GM23338 (cell line): ENCODE measurements at regions not wholly inside any gene's neighbourhood (a gene's known extent, or its start where the extent isn't known, plus 50 kb on each side); places are given as distances from the start of the nearest gene placed in this dataset.

Experiments
- ATAC-seq: fragments of 200-7000 bp; cut with Tn5 transposase; 3 replicates; pipeline ENCODE4 v1.9.1; 2020
- DNase-seq: peaks from one replicate; pipeline ENCODE4 v3.0.0-alpha.2; 2015; ENCODE audit warnings: low spot score
- H2AFZ ChIP-seq: fragments of 200-600 bp; sonication (generic); 2 replicates; pipeline ENCODE4 v1.8.0; 2016; ENCODE audit warnings: antibody characterized with exemption, mild to moderate bottlenecking, moderate library complexity
- H3F3A ChIP-seq: fragments of 200-600 bp; sonication (generic); replicated peaks from 2 replicates; pipeline ENCODE4 v1.8.0; 2017; ENCODE audit warnings: antibody characterized with exemption, mixed run types, low read depth
- H3K27ac ChIP-seq: fragments of 200-600 bp; sonication (generic); 2 replicates; pipeline ENCODE4 v1.6.1; 2016; ENCODE audit warnings: low read depth
- H3K27me3 ChIP-seq: fragments of 200-600 bp; sonication (generic); 2 replicates; pipeline ENCODE4 v1.8.0; 2016; ENCODE audit warnings: mild to moderate bottlenecking, mixed run types, moderate library complexity; ENCODE audit not compliant: insufficient read depth
- H3K36me3 ChIP-seq: fragments of 200-600 bp; sonication (generic); 2 replicates; pipeline ENCODE4 v1.8.0; 2016; ENCODE audit warnings: mild to moderate bottlenecking; ENCODE audit not compliant: insufficient read depth
- H3K4me1 ChIP-seq: fragments of 200-600 bp; sonication (generic); 2 replicates; pipeline ENCODE4 v1.8.0; 2016; ENCODE audit warnings: mild to moderate bottlenecking, moderate library complexity; ENCODE audit not compliant: insufficient read depth
- H3K4me2 ChIP-seq: fragments of 200-600 bp; sonication (generic); 2 replicates; pipeline ENCODE4 v1.7.1; 2017; ENCODE audit warnings: mixed run types
- H3K4me3 ChIP-seq: fragments of 200-600 bp; sonication (generic); 2 replicates; pipeline ENCODE4 v1.6.1; 2016; ENCODE audit warnings: mixed run types
- H3K79me2 ChIP-seq: fragments of 200-600 bp; sonication (generic); replicated peaks from 2 replicates; pipeline ENCODE4 v1.8.0; 2017; ENCODE audit warnings: mild to moderate bottlenecking; ENCODE audit not compliant: insufficient read depth
- H3K9me2 ChIP-seq: fragments of 200-600 bp; sonication (generic); 2 replicates; pipeline ENCODE4 v1.8.0; 2017; ENCODE audit not compliant: insufficient read depth
- H4K20me1 ChIP-seq: fragments of 200-600 bp; sonication (generic); replicated peaks from 2 replicates; pipeline ENCODE4 v1.8.0; 2017; ENCODE audit warnings: mild to moderate bottlenecking; ENCODE audit not compliant: insufficient read depth
- H3K27ac Mint-ChIP-seq: 2 replicates; pipeline ENCODE4 v1.8.0; 2020; ENCODE audit warnings: inconsistent platforms, mild to moderate bottlenecking, moderate library complexity, mixed read lengths
- H3K27me3 Mint-ChIP-seq: 3 replicates; pipeline ENCODE4 v1.8.0; 2022; ENCODE audit warnings: low read depth, mild to moderate bottlenecking, moderate library complexity, mixed read lengths, inconsistent platforms; ENCODE audit not compliant: insufficient read depth, poor library complexity
- H3K36me3 Mint-ChIP-seq: 3 replicates; pipeline ENCODE4 v1.8.0; 2021; ENCODE audit warnings: low read depth, mild to moderate bottlenecking, inconsistent platforms, moderate library complexity, mixed read lengths
- H3K4me1 Mint-ChIP-seq: 3 replicates; pipeline ENCODE4 v1.8.0; 2020; ENCODE audit warnings: mild to moderate bottlenecking, inconsistent platforms, mixed read lengths
- H3K4me3 Mint-ChIP-seq: 3 replicates; pipeline ENCODE4 v1.8.0; 2021; ENCODE audit warnings: moderate library complexity, mild to moderate bottlenecking, inconsistent platforms, mixed read lengths
- H3K9me3 Mint-ChIP-seq: 3 replicates; pipeline ENCODE4 v1.8.0; 2020; ENCODE audit warnings: moderate library complexity, mild to moderate bottlenecking, inconsistent platforms, mixed read lengths
- ETS1 ChIP-seq: IDR thresholded peaks from 2 replicates; pipeline ENCODE4 v1.6.1; 2016; ENCODE audit warnings: antibody characterized with exemption
- EZH2 ChIP-seq: fragments of 200-600 bp; sonication (generic); IDR thresholded peaks from one replicate; pipeline ENCODE4 v1.8.0; 2017; ENCODE audit warnings: antibody characterized with exemption, mild to moderate bottlenecking, low read depth; ENCODE audit not compliant: unreplicated experiment
- EZH2phosphoT487 ChIP-seq: fragments of 200-600 bp; sonication (generic); IDR thresholded peaks from one replicate; pipeline ENCODE4 v1.8.1; 2018; ENCODE audit warnings: antibody characterized with exemption; ENCODE audit not compliant: unreplicated experiment
- JUNB ChIP-seq: IDR thresholded peaks from one replicate; pipeline ENCODE4 v1.6.1; 2016; ENCODE audit warnings: antibody characterized with exemption; ENCODE audit not compliant: unreplicated experiment
- REST ChIP-seq: IDR thresholded peaks from one replicate; pipeline ENCODE4 v1.6.1; 2018; ENCODE audit warnings: antibody characterized with exemption; ENCODE audit not compliant: unreplicated experiment
- STAT1 ChIP-seq: IDR thresholded peaks from one replicate; pipeline ENCODE4 v1.6.1; 2016; ENCODE audit warnings: antibody characterized with exemption; ENCODE audit not compliant: unreplicated experiment
- ZNF114 ChIP-seq: fragments of 250-450 bp; sonication (Bioruptor Pico); IDR thresholded peaks from 2 replicates; pipeline ENCODE4 v1.5.0; 2020; ENCODE audit warnings: mild to moderate bottlenecking, moderate library complexity
- ZNF331 ChIP-seq: fragments of 250-450 bp; sonication (Bioruptor Pico); IDR thresholded peaks from 2 replicates; pipeline ENCODE4 v1.5.0; 2020; ENCODE audit warnings: low read depth, mild to moderate bottlenecking, moderate library complexity
- ZNF462 ChIP-seq: fragments of 250-450 bp; sonication (Bioruptor Pico); IDR thresholded peaks from 2 replicates; pipeline ENCODE4 v1.5.0; 2020; ENCODE audit warnings: mild to moderate bottlenecking, moderate library complexity

GRCh38 chr4:110840221-110840654 lies 217.4 kb upstream of the PITX2 start (continued):
- TF ChIP-seq ETS1 = no peak
- TF ChIP-seq JUNB = no peak

GRCh38 chr4:110848787-110849186 lies 225.9 kb upstream of the PITX2 start:
- H3K9me2 ChIP-seq = no peaks in the 10 kb centered on the region
- no peak overlapping the region for H3K4me3 ChIP-seq
- H2AFZ ChIP-seq = no peak overlapping the region
- Mint-ChIP-seq H3K27ac (no peak overlapping the region), H3K4me1 (peaks cover 4% of the 10 kb centered on the region), H3K4me3 (no peak overlapping the region), H3K36me3 (no peaks in the 10 kb centered on the region), H3K27me3 (peaks cover 6% of the 10 kb centered on the region), H3K9me3 (no peaks in the 10 kb centered on the region)
- no peaks in the 10 kb centered on the region for H3K4me1 ChIP-seq
- DNase-seq (no peak), ATAC-seq (no peak)
- no peaks in the 10 kb centered on the region for H3K79me2 ChIP-seq
- no peak for TF ChIP-seq ETS1
- H3K27ac ChIP-seq = no peak overlapping the region
- no peaks in the 10 kb centered on the region for H3K27me3 ChIP-seq
- no peaks in the 10 kb centered on the region for H4K20me1 ChIP-seq
- no peaks in the 10 kb centered on the region for H3K36me3 ChIP-seq
- H3F3A ChIP-seq = no peaks in the 10 kb centered on the region
- H3K4me2 ChIP-seq = no peak overlapping the region

DNA sequence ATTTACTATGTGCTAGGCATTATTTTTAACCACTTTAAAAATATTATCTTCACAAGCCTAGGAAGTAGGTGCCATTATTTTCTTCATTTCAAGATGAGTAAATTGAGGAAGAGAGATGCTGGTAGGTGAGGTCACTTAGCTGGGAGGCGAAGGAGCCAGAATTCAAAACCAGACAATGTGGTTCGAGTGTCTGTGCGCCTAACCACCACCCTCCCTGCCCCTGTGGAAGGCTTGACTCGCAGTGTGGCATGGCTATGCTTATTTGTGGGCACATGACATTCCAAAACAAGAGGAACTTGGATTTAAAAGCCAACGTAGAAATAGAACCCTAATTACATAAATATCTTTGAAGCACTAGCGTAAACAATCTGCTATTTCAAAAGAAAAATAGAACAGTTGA lies 226.6 kb upstream of the PITX2 start:
- no peaks in the 10 kb centered on the region for H3K36me3 Mint-ChIP-seq
- H3K4me1 ChIP-seq = no peaks in the 10 kb centered on the region
- H3K27ac Mint-ChIP-seq = no peak overlapping the region
- H3K9me2 ChIP-seq = no peaks in the 10 kb centered on the region
- peaks cover 6% of the 10 kb centered on the region for H3K27me3 Mint-ChIP-seq
- no peak for ATAC-seq
- H3K79me2 ChIP-seq = no peaks in the 10 kb centered on the region
- H3K4me1 Mint-ChIP-seq = peaks cover 4% of the 10 kb centered on the region
- no peak overlapping the region for H3K27ac ChIP-seq
- H3F3A ChIP-seq = no peaks in the 10 kb centered on the region
- H4K20me1 ChIP-seq = no peaks in the 10 kb centered on the region
- H3K4me2 ChIP-seq = no peak overlapping the region
- no peak overlapping the region for H2AFZ ChIP-seq
- no peak overlapping the region for H3K4me3 ChIP-seq
- H3K27me3 ChIP-seq = no peaks in the 10 kb centered on the region
- H3K9me3 Mint-ChIP-seq = no peaks in the 10 kb centered on the region
- DNase-seq = no peak
- H3K36me3 ChIP-seq = no peaks in the 10 kb centered on the region
- H3K4me3 Mint-ChIP-seq = no peak overlapping the region
- TF ChIP-seq JUNB (no peak), ZNF462 (CRISPR knock-in tag) (no peak), EZH2 (no peak), EZH2phosphoT487 (no peak), REST (no peak), ZNF114 (CRISPR knock-in tag) (no peak), STAT1 (no peak), ZNF331 (CRISPR knock-in tag) (no peak)
